PC-9 (cell line): ENCODE measurements at regions not wholly inside any gene's neighbourhood (a gene's known extent, or its start where the extent isn't known, plus 50 kb on each side); places are given as distances from the start of the nearest gene placed in this dataset.

Experiments
- CTCF ChIP-seq: fragments of 200-600 bp; sonication (generic); conservative IDR thresholded peaks from 2 replicates; pipeline ENCODE4 v1.6.1; 2017; ENCODE audit warnings: mixed run types, antibody characterized with exemption, mild to moderate bottlenecking, moderate library complexity
- EZH2 ChIP-seq: fragments of 200-600 bp; sonication (generic); IDR thresholded peaks from 2 replicates; pipeline ENCODE4 v1.8.0; 2017; ENCODE audit warnings: antibody characterized with exemption, low read depth

GRCh38 chr7:45293295-45293942, 135.8 kb downstream of the RAMP3 start:
- TF ChIP-seq CTCF (no peak), EZH2 (no peak)
